SK-N-SH treated with all-trans-retinoic acid at 6 μM for 48 hours (cell line): ENCODE measurements at regions not wholly inside any gene's neighbourhood (a gene's known extent, or its start where the extent isn't known, plus 50 kb on each side); places are given as distances from the start of the nearest gene placed in this dataset.

Source experiments
- ATAC-seq: fragments of 200-7000 bp; cut with Tn5 transposase; 3 replicates; pipeline ENCODE4 v1.9.1; 2020; ENCODE audit warnings: mild to moderate bottlenecking, moderate library complexity
- ARNTL ChIP-seq: fragments of 450-650 bp; formaldehyde crosslinking; IDR thresholded peaks from 2 replicates; pipeline ENCODE4 v1.5.0; 2020; ENCODE audit warnings: low read depth, mild to moderate bottlenecking, moderate library complexity, borderline replicate concordance
- BACH2 ChIP-seq: fragments of 250-450 bp; sonication (Bioruptor Pico); IDR thresholded peaks from 2 replicates; pipeline ENCODE4 v1.9.0; 2021; ENCODE audit warnings: mild to moderate bottlenecking, borderline replicate concordance
- CSDC2 ChIP-seq: fragments of 250-450 bp; sonication (Bioruptor Pico); IDR thresholded peaks from 2 replicates; pipeline ENCODE4 v1.5.0; 2020; ENCODE audit warnings: mild to moderate bottlenecking, moderate library complexity
- CSRNP3 ChIP-seq: fragments of 250-450 bp; sonication (Bioruptor Pico); IDR thresholded peaks from 2 replicates; pipeline ENCODE4 v1.5.1; 2021; ENCODE audit warnings: mild to moderate bottlenecking, moderate library complexity
- ESRRG ChIP-seq: fragments of 250-450 bp; sonication (Bioruptor Pico); IDR thresholded peaks from 2 replicates; pipeline ENCODE4 v1.6.1; 2021; ENCODE audit warnings: mild to moderate bottlenecking
- GLIS3 ChIP-seq: fragments of 250-450 bp; sonication (Bioruptor Pico); IDR thresholded peaks from 2 replicates; pipeline ENCODE4 v1.5.0; 2020; ENCODE audit warnings: mild to moderate bottlenecking, moderate library complexity
- ISL1 ChIP-seq: fragments of 250-450 bp; sonication (Bioruptor Pico); IDR thresholded peaks from 2 replicates; pipeline ENCODE4 v2.1.2; 2022; ENCODE audit warnings: mild to moderate bottlenecking, moderate library complexity
- OSR1 ChIP-seq: fragments of 250-450 bp; sonication (Bioruptor Pico); IDR thresholded peaks from 2 replicates; pipeline ENCODE4 v1.8.0; 2022; ENCODE audit warnings: moderate library complexity, mild to moderate bottlenecking, inconsistent platforms
- PATZ1 ChIP-seq: fragments of 250-450 bp; sonication (Bioruptor Pico); IDR thresholded peaks from 2 replicates; pipeline ENCODE4 v1.8.0; 2020; ENCODE audit warnings: mild to moderate bottlenecking, moderate library complexity, borderline replicate concordance
- PPARA ChIP-seq: fragments of 250-450 bp; sonication (Bioruptor Pico); IDR thresholded peaks from 2 replicates; pipeline ENCODE4 v1.5.0; 2020; ENCODE audit warnings: mild to moderate bottlenecking, borderline replicate concordance
- TCF4 ChIP-seq: fragments of 250-450 bp; sonication (Bioruptor Pico); IDR thresholded peaks from 2 replicates; pipeline ENCODE4 v1.8.0; 2021; ENCODE audit warnings: mild to moderate bottlenecking, moderate library complexity, borderline replicate concordance
- TOX ChIP-seq: fragments of 250-450 bp; sonication (Bioruptor Pico); IDR thresholded peaks from 2 replicates; pipeline ENCODE4 v1.8.0; 2021; ENCODE audit warnings: mild to moderate bottlenecking, moderate library complexity, borderline replicate concordance
- TSHZ2 ChIP-seq: fragments of 250-450 bp; sonication (Bioruptor Pico); IDR thresholded peaks from 2 replicates; pipeline ENCODE4 v1.5.0; 2020; ENCODE audit warnings: mild to moderate bottlenecking, moderate library complexity
- ZFP3 ChIP-seq: fragments of 250-450 bp; sonication (Bioruptor Pico); IDR thresholded peaks from 2 replicates; pipeline ENCODE4 v1.5.0; 2020; ENCODE audit warnings: mild to moderate bottlenecking, moderate library complexity
- ZFP30 ChIP-seq: fragments of 450-650 bp; formaldehyde crosslinking; IDR thresholded peaks from 2 replicates; pipeline ENCODE4 v1.5.0; 2022; ENCODE audit warnings: mild to moderate bottlenecking, moderate library complexity
- ZNF565 ChIP-seq: fragments of 450-650 bp; formaldehyde crosslinking; conservative IDR thresholded peaks from 2 replicates; pipeline ENCODE4 v1.5.0; 2020; ENCODE audit warnings: low read depth, mild to moderate bottlenecking, moderate library complexity
- ZNF70 ChIP-seq: fragments of 450-650 bp; formaldehyde crosslinking; IDR thresholded peaks from 2 replicates; pipeline ENCODE4 v1.5.0; 2020; ENCODE audit warnings: mild to moderate bottlenecking, moderate library complexity
- ZNF8 ChIP-seq: fragments of 450-650 bp; formaldehyde crosslinking; IDR thresholded peaks from 2 replicates; pipeline ENCODE4 v1.5.0; 2020; ENCODE audit warnings: mild to moderate bottlenecking, moderate library complexity

GRCh38 chr9:99523838-99524237, 297.8 kb upstream of the NR4A3 start:
- no peak for ATAC-seq
- no peak for TF ChIP-seq GLIS3 (CRISPR knock-in tag)
- TF ChIP-seq ARNTL (CRISPR knock-in tag) = no peak

GRCh38 chr9:99531313-99531712, 290.4 kb upstream of the NR4A3 start:
- no peak for TF ChIP-seq CSDC2 (CRISPR knock-in tag)
- TF ChIP-seq ISL1 (CRISPR knock-in tag) = no peak
- no peak for TF ChIP-seq PPARA (CRISPR knock-in tag)
- TF ChIP-seq GLIS3 (CRISPR knock-in tag) = no peak
- no peak for TF ChIP-seq PATZ1 (CRISPR knock-in tag)
- no peak for TF ChIP-seq ZFP30
- no peak for TF ChIP-seq TSHZ2 (CRISPR knock-in tag)
- no peak for TF ChIP-seq ZFP3
- no peak for TF ChIP-seq BACH2
- TF ChIP-seq ZNF565 (CRISPR knock-in tag) = no peak
- no peak for TF ChIP-seq OSR1 (CRISPR knock-in tag)
- no peak for TF ChIP-seq ZNF70 (CRISPR knock-in tag)
- TF ChIP-seq TOX (CRISPR knock-in tag) = no peak
- no peak for TF ChIP-seq TCF4 (CRISPR knock-in tag)
- TF ChIP-seq ARNTL (CRISPR knock-in tag) = no peak
- no peak for ATAC-seq

- ATAC-seq = no peak
- TF ChIP-seq TOX (CRISPR knock-in tag) (no peak), OSR1 (CRISPR knock-in tag) (no peak), BACH2 (no peak), CSRNP3 (CRISPR knock-in tag) (no peak), ZNF565 (CRISPR knock-in tag) (no peak), TSHZ2 (CRISPR knock-in tag) (no peak), ESRRG (CRISPR knock-in tag) (no peak), ARNTL (CRISPR knock-in tag) (no peak), CSDC2 (CRISPR knock-in tag) (no peak)
- TF ChIP-seq, all 23 proteins: peak for 0
Observed at GRCh38 chr9:99533421-99533820, 288.3 kb upstream of the NR4A3 start.

- no peak for ATAC-seq
- no peak for TF ChIP-seq ISL1 (CRISPR knock-in tag)
- no peak for TF ChIP-seq TSHZ2 (CRISPR knock-in tag)
- no peak for TF ChIP-seq PPARA (CRISPR knock-in tag)
- no peak for TF ChIP-seq ZNF8 (CRISPR knock-in tag)
Observed at GRCh38 chr9:99537996-99538395, 283.7 kb upstream of the NR4A3 start.
